A549 (cell line): ENCODE measurements at regions not wholly inside any gene's neighbourhood (a gene's known extent, or its start where the extent isn't known, plus 50 kb on each side); places are given as distances from the start of the nearest gene placed in this dataset.
"Not testable (repeated sequence)": the region's sequence is repeated elsewhere in the genome, so short reads cannot be mapped to it uniquely, and the experiment has no call there.

Source experiments
- ATAC-seq, 2 experiments: fragments of 200-7000 bp in 1 of 2; fragments of >200 bp in 1 of 2; cut with Nextera tagmentation in 1 of 2; cut with Tn5 transposase in 1 of 2; 3 replicates each; pipeline versions ENCODE4 v1.8.0 to v1.9.1; 2018 to 2020; ENCODE audit warnings: mild to moderate bottlenecking in 1 of 2, moderate library complexity in 1 of 2
- CTCF ChIA-PET: fragments of 300-600 bp; sonication (Branson Sonifier 250); formaldehyde crosslinking; extraction: SDS; loops from one replicate; lab custom pipeline; 2021; ENCODE audit warnings: antibody characterized with exemption, inconsistent platforms; lab: Yijun Ruan, JAX
- POLR2A ChIA-PET: fragments of 350-600 bp; formaldehyde crosslinking; extraction: SDS; loops from one replicate; lab custom pipeline; 2021; ENCODE audit warnings: antibody characterized with exemption, inconsistent platforms; lab: Yijun Ruan, JAX
- DNase-seq, 2 experiments: peaks; one replicate each; pipeline versions ENCODE4 v3.0.0 to v3.0.0-alpha.2; 2011 to 2016; ENCODE audit warnings: low read depth in 1 of 2, low spot score in 1 of 2
- FAIRE-seq: peaks from 2 replicates; lab custom pipeline; 2011; peaks lifted over from hg19 to GRCh38; lab: Jason Lieb, UNC
- H3K27ac ChIP-seq, 2 experiments: fragments of >200 bp; sonication (Bioruptor Twin); formaldehyde crosslinking; 3 replicates each; pipeline ENCODE4 v1.5.1; 2016 to 2017
- H3K4me1 ChIP-seq: fragments of >200 bp; sonication (Bioruptor Twin); formaldehyde crosslinking; 3 replicates; pipeline ENCODE4 v1.6.1; 2016
- H3K4me2 ChIP-seq: fragments of >200 bp; sonication (Bioruptor Twin); formaldehyde crosslinking; 3 replicates; pipeline ENCODE4 v1.6.1; 2016
- H3K4me3 ChIP-seq: fragments of >200 bp; sonication (Bioruptor Twin); formaldehyde crosslinking; 3 replicates; pipeline ENCODE4 v1.5.1; 2016
- H3K9me3 ChIP-seq: fragments of >200 bp; sonication (Bioruptor Twin); formaldehyde crosslinking; 3 replicates; pipeline ENCODE4 v1.6.1; 2016
- CHD4 ChIP-seq: fragments of 200-600 bp; sonication (generic); IDR thresholded peaks from 2 replicates; pipeline ENCODE4 v1.6.1; 2016; ENCODE audit warnings: antibody characterized with exemption, mild to moderate bottlenecking, borderline replicate concordance
- EHF ChIP-seq: fragments of 250-450 bp; sonication (Bioruptor Pico); IDR thresholded peaks from 2 replicates; pipeline ENCODE4 v1.5.0; 2020; ENCODE audit warnings: mild to moderate bottlenecking
- FOSB ChIP-seq: fragments of 250-450 bp; sonication (Bioruptor Pico); IDR thresholded peaks from 2 replicates; pipeline ENCODE4 v1.5.0; 2020; ENCODE audit warnings: mild to moderate bottlenecking, moderate library complexity
- FOXS1 ChIP-seq: fragments of 250-450 bp; sonication (Bioruptor Pico); IDR thresholded peaks from 2 replicates; pipeline ENCODE4 v1.5.0; 2020; ENCODE audit warnings: mild to moderate bottlenecking, moderate library complexity
- HOXA7 ChIP-seq: fragments of 250-450 bp; sonication (Bioruptor Pico); IDR thresholded peaks from 2 replicates; pipeline ENCODE4 v1.5.0; 2020; ENCODE audit warnings: mild to moderate bottlenecking, moderate library complexity
- JUN ChIP-seq, 2 experiments: fragments of >200 bp; sonication (Bioruptor Twin); formaldehyde crosslinking; IDR thresholded peaks; 2 replicates in 1 of 2; 3 replicates in 1 of 2; pipeline ENCODE4 v1.6.1; 2016 to 2017
- PHF8 ChIP-seq: fragments of 200-600 bp; sonication (generic); IDR thresholded peaks from 2 replicates; pipeline ENCODE4 v1.6.1; 2016; ENCODE audit warnings: low read depth, mild to moderate bottlenecking, antibody characterized with exemption, moderate library complexity, borderline replicate concordance
- POLR2A ChIP-seq: IDR thresholded peaks from 2 replicates; pipeline ENCODE4 v1.6.1; 2012; ENCODE audit warnings: mild to moderate bottlenecking, low read length
- POLR2AphosphoS2 ChIP-seq: conservative IDR thresholded peaks from 2 replicates; pipeline ENCODE4 v1.6.1; 2012; ENCODE audit warnings: low read length, improper control_type of control experiment, inconsistent platforms
- SMC3 ChIP-seq: fragments of >200 bp; sonication (Bioruptor Twin); formaldehyde crosslinking; IDR thresholded peaks from 3 replicates; pipeline ENCODE4 v1.6.1; 2018; ENCODE audit warnings: inconsistent platforms
- WGBS: methylation state at CpG from one replicate; pipeline ENCODE4 v1.1.6; 2017; ENCODE audit errors: missing lambda C conversion rate; 5-methylcytosine and 5-hydroxymethylcytosine counted together
- TF ChIP-seq, protein P1 (sequence below): fragments of >200 bp; sonication (Bioruptor Twin); formaldehyde crosslinking; IDR thresholded peaks from 3 replicates; pipeline ENCODE4 v1.6.1; 2016
- TF ChIP-seq, protein P2 (sequence below): fragments of 250-450 bp; sonication (Bioruptor Pico); IDR thresholded peaks from 2 replicates; pipeline ENCODE4 v1.5.0; 2021; ENCODE audit warnings: mild to moderate bottlenecking, moderate library complexity, borderline replicate concordance
- TF ChIP-seq, protein P3 (sequence below): fragments of 250-450 bp; sonication (Bioruptor Pico); IDR thresholded peaks from 2 replicates; pipeline ENCODE4 v1.5.0; 2020; ENCODE audit warnings: low read depth, mild to moderate bottlenecking, moderate library complexity
- TF ChIP-seq, protein P4 (sequence below): fragments of 200-600 bp; sonication (generic); IDR thresholded peaks from 2 replicates; pipeline ENCODE4 v1.6.1; 2016; ENCODE audit warnings: antibody characterized with exemption, mild to moderate bottlenecking, moderate library complexity
- TF ChIP-seq, protein P5 (sequence below): IDR thresholded peaks from 2 replicates; pipeline ENCODE4 v1.6.1; 2012; ENCODE audit warnings: low read depth, borderline replicate concordance

DNA sequence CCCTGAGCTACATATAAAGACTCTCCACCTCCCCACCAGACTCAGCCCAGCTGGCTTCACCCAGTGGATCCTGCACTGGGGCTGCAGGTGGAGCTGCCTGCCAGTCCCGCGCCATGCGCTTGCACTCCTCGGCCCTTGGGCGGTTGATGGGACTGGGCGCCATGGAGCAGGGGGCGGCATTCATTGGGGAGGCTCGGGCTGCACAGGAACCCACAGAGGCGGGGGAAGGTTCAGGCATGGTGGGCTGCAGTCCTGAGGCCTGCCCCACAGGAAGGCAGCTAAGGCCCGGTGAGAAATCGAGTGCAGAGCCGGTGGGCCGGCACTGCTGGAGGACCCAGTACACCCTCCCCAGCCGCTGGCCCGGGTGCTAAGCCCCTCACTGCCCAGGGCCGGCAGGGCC lies 157.2 kb upstream of the GNAI1 start:
- Histone ChIP-seq H3K9me3 (no peaks in the 10 kb centered on the region), H3K4me2 (no peak overlapping the region), H3K27ac (no peak overlapping the region), H3K4me3 (no peak overlapping the region), H3K4me1 (peaks cover 23% of the 10 kb centered on the region)
- TF ChIP-seq JUN (IDR thresholded peaks at IDR 0.05) (no peak), FOXS1 (CRISPR knock-in tag) (no peak), PHF8 (no peak), POLR2AphosphoS2 (no peak), EHF (CRISPR knock-in tag) (no peak), HOXA7 (no peak), SMC3 (no peak), CHD4 (no peak), POLR2A (no peak), FOSB (CRISPR knock-in tag) (no peak)
- TF ChIP-seq, protein P1, sequence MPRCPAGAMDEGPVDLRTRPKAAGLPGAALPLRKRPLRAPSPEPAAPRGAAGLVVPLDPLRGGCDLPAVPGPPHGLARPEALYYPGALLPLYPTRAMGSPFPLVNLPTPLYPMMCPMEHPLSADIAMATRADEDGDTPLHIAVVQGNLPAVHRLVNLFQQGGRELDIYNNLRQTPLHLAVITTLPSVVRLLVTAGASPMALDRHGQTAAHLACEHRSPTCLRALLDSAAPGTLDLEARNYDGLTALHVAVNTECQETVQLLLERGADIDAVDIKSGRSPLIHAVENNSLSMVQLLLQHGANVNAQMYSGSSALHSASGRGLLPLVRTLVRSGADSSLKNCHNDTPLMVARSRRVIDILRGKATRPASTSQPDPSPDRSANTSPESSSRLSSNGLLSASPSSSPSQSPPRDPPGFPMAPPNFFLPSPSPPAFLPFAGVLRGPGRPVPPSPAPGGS: no peak
- TF ChIP-seq, protein P2, sequence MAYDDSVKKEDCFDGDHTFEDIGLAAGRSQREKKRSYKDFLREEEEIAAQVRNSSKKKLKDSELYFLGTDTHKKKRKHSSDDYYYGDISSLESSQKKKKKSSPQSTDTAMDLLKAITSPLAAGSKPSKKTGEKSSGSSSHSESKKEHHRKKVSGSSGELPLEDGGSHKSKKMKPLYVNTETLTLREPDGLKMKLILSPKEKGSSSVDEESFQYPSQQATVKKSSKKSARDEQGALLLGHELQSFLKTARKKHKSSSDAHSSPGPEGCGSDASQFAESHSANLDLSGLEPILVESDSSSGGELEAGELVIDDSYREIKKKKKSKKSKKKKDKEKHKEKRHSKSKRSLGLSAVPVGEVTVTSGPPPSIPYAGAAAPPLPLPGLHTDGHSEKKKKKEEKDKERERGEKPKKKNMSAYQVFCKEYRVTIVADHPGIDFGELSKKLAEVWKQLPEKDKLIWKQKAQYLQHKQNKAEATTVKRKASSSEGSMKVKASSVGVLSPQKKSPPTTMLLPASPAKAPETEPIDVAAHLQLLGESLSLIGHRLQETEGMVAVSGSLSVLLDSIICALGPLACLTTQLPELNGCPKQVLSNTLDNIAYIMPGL (CRISPR knock-in tag): no peak
- TF ChIP-seq, protein P3, sequence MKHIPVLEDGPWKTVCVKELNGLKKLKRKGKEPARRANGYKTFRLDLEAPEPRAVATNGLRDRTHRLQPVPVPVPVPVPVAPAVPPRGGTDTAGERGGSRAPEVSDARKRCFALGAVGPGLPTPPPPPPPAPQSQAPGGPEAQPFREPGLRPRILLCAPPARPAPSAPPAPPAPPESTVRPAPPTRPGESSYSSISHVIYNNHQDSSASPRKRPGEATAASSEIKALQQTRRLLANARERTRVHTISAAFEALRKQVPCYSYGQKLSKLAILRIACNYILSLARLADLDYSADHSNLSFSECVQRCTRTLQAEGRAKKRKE (CRISPR knock-in tag): no peak
- TF ChIP-seq, protein P4, sequence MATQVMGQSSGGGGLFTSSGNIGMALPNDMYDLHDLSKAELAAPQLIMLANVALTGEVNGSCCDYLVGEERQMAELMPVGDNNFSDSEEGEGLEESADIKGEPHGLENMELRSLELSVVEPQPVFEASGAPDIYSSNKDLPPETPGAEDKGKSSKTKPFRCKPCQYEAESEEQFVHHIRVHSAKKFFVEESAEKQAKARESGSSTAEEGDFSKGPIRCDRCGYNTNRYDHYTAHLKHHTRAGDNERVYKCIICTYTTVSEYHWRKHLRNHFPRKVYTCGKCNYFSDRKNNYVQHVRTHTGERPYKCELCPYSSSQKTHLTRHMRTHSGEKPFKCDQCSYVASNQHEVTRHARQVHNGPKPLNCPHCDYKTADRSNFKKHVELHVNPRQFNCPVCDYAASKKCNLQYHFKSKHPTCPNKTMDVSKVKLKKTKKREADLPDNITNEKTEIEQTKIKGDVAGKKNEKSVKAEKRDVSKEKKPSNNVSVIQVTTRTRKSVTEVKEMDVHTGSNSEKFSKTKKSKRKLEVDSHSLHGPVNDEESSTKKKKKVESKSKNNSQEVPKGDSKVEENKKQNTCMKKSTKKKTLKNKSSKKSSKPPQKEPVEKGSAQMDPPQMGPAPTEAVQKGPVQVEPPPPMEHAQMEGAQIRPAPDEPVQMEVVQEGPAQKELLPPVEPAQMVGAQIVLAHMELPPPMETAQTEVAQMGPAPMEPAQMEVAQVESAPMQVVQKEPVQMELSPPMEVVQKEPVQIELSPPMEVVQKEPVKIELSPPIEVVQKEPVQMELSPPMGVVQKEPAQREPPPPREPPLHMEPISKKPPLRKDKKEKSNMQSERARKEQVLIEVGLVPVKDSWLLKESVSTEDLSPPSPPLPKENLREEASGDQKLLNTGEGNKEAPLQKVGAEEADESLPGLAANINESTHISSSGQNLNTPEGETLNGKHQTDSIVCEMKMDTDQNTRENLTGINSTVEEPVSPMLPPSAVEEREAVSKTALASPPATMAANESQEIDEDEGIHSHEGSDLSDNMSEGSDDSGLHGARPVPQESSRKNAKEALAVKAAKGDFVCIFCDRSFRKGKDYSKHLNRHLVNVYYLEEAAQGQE: no peak
- TF ChIP-seq, protein P5, sequence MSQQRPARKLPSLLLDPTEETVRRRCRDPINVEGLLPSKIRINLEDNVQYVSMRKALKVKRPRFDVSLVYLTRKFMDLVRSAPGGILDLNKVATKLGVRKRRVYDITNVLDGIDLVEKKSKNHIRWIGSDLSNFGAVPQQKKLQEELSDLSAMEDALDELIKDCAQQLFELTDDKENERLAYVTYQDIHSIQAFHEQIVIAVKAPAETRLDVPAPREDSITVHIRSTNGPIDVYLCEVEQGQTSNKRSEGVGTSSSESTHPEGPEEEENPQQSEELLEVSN: no peak
- FAIRE-seq (no peak), DNase-seq (no peak), ATAC-seq (no peak)
- POLR2A ChIA-PET: no interaction called here
- WGBS: 70% methylated on average over 3 of the region's 16 CpGs
- CTCF ChIA-PET: no interaction called here

DNA sequence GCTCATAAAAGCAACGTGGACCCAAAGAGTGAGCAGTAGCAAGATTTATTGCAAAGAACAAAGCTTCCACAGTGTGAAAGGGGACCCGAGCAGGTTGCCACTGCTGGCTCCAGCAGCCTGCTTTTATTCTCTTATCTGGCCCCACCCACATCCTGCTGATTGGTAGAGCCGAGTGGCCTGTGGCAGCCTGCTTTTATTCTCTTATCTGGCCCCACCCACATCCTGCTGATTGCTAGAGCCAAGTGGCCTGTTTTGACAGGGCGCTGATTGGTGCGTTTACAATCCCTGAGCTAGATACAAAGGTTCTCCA lies 158.0 kb upstream of the GNAI1 start:
- H3K4me3 ChIP-seq, DNase-seq, ATAC-seq, H3K9me3 ChIP-seq, POLR2A ChIA-PET, FAIRE-seq, H3K27ac ChIP-seq, H3K4me2 ChIP-seq, CTCF ChIA-PET: not testable (repeated sequence)
- peaks cover 16% of the 10 kb centered on the region for H3K4me1 ChIP-seq
- 65% methylated on average over 5 of the region's 5 CpGs for WGBS

DNA sequence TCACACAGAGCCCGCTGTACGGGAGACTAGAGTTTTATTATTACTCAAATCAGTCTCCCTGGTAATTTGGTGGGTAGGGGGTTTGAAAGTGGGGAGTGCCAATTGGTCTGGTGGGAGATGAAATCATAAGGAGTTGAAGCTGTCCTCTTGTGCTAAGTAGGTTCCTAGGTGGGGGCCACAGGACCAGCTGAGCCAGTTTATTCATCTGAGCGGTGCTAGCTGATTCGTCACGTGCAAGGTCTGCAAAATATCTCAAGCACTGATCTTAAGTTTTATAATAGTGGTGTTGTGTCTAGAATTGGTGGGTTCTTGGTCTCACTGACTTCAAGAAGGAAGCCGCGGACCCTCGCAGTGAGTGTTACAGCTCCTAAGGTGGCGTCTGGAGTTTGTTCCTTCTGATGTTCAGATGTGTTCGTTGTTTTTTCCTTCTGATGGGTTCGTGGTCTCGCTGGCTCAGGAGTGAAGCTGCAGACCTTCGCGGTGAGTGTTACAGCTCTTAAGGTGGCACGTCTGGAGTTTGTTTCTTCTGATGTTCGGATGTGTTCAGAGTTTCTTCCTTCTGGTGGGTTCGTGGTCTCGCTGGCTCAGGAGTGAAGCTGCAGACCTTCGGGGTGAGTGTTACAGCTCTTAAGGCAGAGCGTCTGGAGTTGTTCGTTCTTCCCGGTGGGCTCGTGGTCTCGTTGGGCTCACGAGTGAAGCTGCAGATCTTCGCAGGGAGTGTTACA lies 158.5 kb upstream of the GNAI1 start:
- 90% methylated on average over 25 of the region's 26 CpGs for WGBS
- H3K9me3 ChIP-seq, H3K27ac ChIP-seq, DNase-seq, FAIRE-seq, H3K4me2 ChIP-seq, ATAC-seq, H3K4me3 ChIP-seq, POLR2A ChIA-PET: not testable (repeated sequence)
- CTCF ChIA-PET: interaction anchor here (0.8 kb wide), 1 partner anchor 19 kb away, joined by 3 read pairs; no protein-coding TSS in a partner anchor
- H3K4me1 ChIP-seq: peaks cover 14% of the 10 kb centered on the region
